Ishikawa (cell line): ENCODE measurements at regions not wholly inside any gene's neighbourhood (a gene's known extent, or its start where the extent isn't known, plus 50 kb on each side); places are given as distances from the start of the nearest gene placed in this dataset.

ENCODE experiments used
- EP300 ChIP-seq: IDR thresholded peaks from 2 replicates; pipeline ENCODE4 v1.6.1; 2012; ENCODE audit warnings: borderline replicate concordance
- FOXM1 ChIP-seq: IDR thresholded peaks from 2 replicates; pipeline ENCODE4 v1.6.1; 2012; ENCODE audit warnings: low read depth, borderline replicate concordance
- NFIC ChIP-seq: IDR thresholded peaks from 2 replicates; pipeline ENCODE4 v1.6.1; 2012
- TAF1 ChIP-seq: IDR thresholded peaks from 2 replicates; pipeline ENCODE4 v1.6.1; 2012; ENCODE audit warnings: low read depth, mild to moderate bottlenecking
- TEAD4 ChIP-seq: IDR thresholded peaks from 2 replicates; pipeline ENCODE4 v1.6.1; 2012
- YY1 ChIP-seq: IDR thresholded peaks from 2 replicates; pipeline ENCODE4 v1.6.1; 2012; ENCODE audit warnings: low read depth
- TF ChIP-seq, protein P1 (sequence below): IDR thresholded peaks from 2 replicates; pipeline ENCODE4 v1.6.1; 2012
- TF ChIP-seq, protein P2 (sequence below): IDR thresholded peaks from 2 replicates; pipeline ENCODE4 v1.6.1; 2012; ENCODE audit warnings: low read depth, mild to moderate bottlenecking

DNA sequence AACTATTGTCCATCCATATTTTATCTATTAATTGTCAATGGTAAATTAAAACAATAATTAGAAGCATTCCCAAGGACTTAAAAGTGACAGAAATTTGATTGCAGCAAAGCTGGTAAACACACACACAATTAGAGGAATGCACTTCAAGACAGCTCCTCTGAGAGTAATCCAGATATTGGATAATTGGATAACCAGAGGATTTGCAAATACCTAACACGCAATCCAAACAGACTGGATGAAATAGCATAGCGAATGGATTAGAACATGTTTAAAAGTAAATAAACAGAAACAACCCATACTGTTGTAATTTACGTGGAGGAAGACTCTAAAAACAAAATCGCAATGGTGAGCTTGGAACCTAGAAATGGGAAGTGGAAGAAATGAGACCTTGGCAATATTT is 239.8 kb downstream of the METTL4 start:
- TF ChIP-seq YY1 (no peak), FOXM1 (no peak), EP300 (no peak), TEAD4 (no peak), TAF1 (no peak), NFIC (no peak)
- TF ChIP-seq, protein P1, sequence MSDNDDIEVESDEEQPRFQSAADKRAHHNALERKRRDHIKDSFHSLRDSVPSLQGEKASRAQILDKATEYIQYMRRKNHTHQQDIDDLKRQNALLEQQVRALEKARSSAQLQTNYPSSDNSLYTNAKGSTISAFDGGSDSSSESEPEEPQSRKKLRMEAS, result no peak
- TF ChIP-seq, protein P2, sequence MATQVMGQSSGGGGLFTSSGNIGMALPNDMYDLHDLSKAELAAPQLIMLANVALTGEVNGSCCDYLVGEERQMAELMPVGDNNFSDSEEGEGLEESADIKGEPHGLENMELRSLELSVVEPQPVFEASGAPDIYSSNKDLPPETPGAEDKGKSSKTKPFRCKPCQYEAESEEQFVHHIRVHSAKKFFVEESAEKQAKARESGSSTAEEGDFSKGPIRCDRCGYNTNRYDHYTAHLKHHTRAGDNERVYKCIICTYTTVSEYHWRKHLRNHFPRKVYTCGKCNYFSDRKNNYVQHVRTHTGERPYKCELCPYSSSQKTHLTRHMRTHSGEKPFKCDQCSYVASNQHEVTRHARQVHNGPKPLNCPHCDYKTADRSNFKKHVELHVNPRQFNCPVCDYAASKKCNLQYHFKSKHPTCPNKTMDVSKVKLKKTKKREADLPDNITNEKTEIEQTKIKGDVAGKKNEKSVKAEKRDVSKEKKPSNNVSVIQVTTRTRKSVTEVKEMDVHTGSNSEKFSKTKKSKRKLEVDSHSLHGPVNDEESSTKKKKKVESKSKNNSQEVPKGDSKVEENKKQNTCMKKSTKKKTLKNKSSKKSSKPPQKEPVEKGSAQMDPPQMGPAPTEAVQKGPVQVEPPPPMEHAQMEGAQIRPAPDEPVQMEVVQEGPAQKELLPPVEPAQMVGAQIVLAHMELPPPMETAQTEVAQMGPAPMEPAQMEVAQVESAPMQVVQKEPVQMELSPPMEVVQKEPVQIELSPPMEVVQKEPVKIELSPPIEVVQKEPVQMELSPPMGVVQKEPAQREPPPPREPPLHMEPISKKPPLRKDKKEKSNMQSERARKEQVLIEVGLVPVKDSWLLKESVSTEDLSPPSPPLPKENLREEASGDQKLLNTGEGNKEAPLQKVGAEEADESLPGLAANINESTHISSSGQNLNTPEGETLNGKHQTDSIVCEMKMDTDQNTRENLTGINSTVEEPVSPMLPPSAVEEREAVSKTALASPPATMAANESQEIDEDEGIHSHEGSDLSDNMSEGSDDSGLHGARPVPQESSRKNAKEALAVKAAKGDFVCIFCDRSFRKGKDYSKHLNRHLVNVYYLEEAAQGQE, result no peak
